SH-SY5Y (cell line): ENCODE measurements at regions not wholly inside any gene's neighbourhood (a gene's known extent, or its start where the extent isn't known, plus 50 kb on each side); places are given as distances from the start of the nearest gene placed in this dataset.

ENCODE experiments used
- GATA2 ChIP-seq: IDR thresholded peaks from 2 replicates; pipeline ENCODE4 v1.6.1; 2011; ENCODE audit warnings: mild to moderate bottlenecking, low read depth, low read length
- GATA3 ChIP-seq: IDR thresholded peaks from 2 replicates; pipeline ENCODE4 v1.6.1; 2011; ENCODE audit warnings: low read depth, mild to moderate bottlenecking, low read length, moderate library complexity

- no peak for TF ChIP-seq GATA3
- no peak for TF ChIP-seq GATA2
These were observed 443.7 kb downstream of the FRK start for GRCh38 chr6:115617031-115617430.
